G401 (cell line): ENCODE measurements at regions not wholly inside any gene's neighbourhood (a gene's known extent, or its start where the extent isn't known, plus 50 kb on each side); places are given as distances from the start of the nearest gene placed in this dataset.
A peak's percentile ranks its signal among the peaks of the same experiment; 100 is the strongest.
"Not testable (repeated sequence)": the region's sequence is repeated elsewhere in the genome, so short reads cannot be mapped to it uniquely, and the experiment has no call there.

Experiments
- DNase-seq: peaks from one replicate; pipeline ENCODE4 v3.0.0-alpha.2; 2015; ENCODE audit warnings: low spot score
- in situ Hi-C: cut with HindIII; loops from 2 replicates; pipeline ENCODE4 v1.10.0; 2016; ENCODE audit warnings: low sequenced_read_pairs, mixed read lengths

DNA sequence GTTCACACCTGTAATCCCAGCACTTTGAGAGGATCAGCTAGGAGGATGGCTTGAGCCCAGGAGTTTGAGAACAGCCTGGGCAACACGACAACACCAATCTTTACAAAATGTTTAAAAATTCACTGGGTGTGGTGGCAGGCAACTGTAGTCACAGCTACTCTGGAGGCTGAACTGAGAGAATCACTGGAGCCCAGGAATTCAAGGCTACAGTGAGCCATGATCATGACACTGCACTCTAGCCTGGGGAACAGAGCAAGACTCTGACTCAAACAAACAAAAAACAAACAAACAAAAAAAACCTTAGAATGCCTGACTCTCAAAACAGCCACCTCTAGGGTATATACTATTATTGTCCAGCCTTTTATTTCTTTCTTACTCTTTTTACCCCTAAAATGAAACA, 56.5 kb upstream of the PAPSS2 start:
- DNase-seq: no peak
- in situ Hi-C loops: no loop called here

DNA sequence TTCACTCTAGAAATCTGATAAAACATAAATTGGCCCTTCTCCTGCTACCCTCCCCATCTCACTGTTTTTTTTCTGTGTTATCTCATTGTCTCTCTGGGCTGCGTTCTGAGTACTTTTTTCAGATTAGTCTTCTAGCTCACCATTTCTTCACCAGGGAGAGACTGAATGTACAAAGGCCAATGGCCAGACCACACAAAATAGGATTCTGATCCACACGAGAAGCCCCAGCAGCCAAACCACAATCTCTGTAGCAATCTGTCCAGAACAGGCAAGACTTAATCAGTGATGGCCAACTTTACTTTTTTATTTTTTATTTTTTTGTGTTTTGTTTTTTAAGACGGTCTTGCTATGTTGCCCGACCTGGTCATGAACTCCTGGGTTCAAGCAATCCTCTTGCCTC, 55.9 kb upstream of the PAPSS2 start:
- DNase-seq: no peak
- in situ Hi-C loops: no loop called here

GRCh38 chr10:87605628-87606251, 53.9 kb upstream of the PAPSS2 start:
- peak; percentile 8 for DNase-seq
- in situ Hi-C loops: no loop called here

GRCh38 chr10:87608756-87609155, 50.9 kb upstream of the PAPSS2 start:
- in situ Hi-C loops: no loop called here
- no peak for DNase-seq

DNA sequence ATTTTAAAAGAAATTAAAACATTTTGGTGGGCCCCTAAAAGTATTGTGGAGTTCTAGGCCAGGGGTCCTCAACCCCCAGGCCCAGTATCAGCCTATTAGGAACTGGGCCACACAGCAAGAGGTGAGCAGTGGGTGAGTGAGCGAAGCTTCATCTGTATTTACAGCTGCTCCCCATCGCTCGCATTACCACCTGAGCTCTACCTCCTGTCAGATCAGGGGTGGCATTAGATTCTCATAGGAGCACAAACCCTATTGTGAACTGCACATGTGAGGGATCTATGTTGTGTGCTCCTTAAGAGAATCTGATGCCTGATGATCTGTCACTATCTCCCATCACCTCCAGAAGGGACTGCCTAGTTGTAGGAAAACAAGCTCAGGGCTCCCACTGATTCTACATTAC, 50.1 kb upstream of the PAPSS2 start:
- DNase-seq, in situ Hi-C loops: not testable (repeated sequence)
